Muscle layer of duodenum (tissue), 2 donors: ENCODE measurements at regions not wholly inside any gene's neighbourhood (a gene's known extent, or its start where the extent isn't known, plus 50 kb on each side); places are given as distances from the start of the nearest gene placed in this dataset.

Experiments used
- H3K27ac ChIP-seq: one replicate; pipeline ENCODE4 v1.7.0; 2013; ENCODE audit warnings: mild to moderate bottlenecking, low read length
- H3K27me3 ChIP-seq: one replicate; pipeline ENCODE4 v1.7.0; 2013; ENCODE audit warnings: low read depth, mild to moderate bottlenecking, control low read depth, low read length
- H3K36me3 ChIP-seq, 2 donors: one replicate each; pipeline ENCODE4 v1.7.0; 2013; ENCODE audit warnings: low read length in 2 of 2, control low read depth in 1 of 2, mild to moderate bottlenecking in 1 of 2; ENCODE audit not compliant: insufficient read depth in 2 of 2, control insufficient read depth in 1 of 2
- H3K4me1 ChIP-seq, 2 donors: one replicate each; pipeline ENCODE4 v1.7.0; 2013; ENCODE audit warnings: low read length in 2 of 2, mild to moderate bottlenecking in 2 of 2, control low read depth in 1 of 2, moderate library complexity in 1 of 2; ENCODE audit not compliant: insufficient read depth in 2 of 2, control insufficient read depth in 1 of 2
- H3K4me3 ChIP-seq, 2 donors: one replicate each; pipeline ENCODE4 v1.7.0; 2013; ENCODE audit warnings: low read length in 2 of 2, low read depth in 1 of 2, mild to moderate bottlenecking in 1 of 2
- H3K9me3 ChIP-seq, 2 donors: one replicate each; pipeline ENCODE4 v1.7.0; 2013; ENCODE audit warnings: low read length in 2 of 2, control low read depth in 1 of 2, mild to moderate bottlenecking in 1 of 2; ENCODE audit not compliant: control insufficient read depth in 1 of 2
- donor health status: healthy.

DNA sequence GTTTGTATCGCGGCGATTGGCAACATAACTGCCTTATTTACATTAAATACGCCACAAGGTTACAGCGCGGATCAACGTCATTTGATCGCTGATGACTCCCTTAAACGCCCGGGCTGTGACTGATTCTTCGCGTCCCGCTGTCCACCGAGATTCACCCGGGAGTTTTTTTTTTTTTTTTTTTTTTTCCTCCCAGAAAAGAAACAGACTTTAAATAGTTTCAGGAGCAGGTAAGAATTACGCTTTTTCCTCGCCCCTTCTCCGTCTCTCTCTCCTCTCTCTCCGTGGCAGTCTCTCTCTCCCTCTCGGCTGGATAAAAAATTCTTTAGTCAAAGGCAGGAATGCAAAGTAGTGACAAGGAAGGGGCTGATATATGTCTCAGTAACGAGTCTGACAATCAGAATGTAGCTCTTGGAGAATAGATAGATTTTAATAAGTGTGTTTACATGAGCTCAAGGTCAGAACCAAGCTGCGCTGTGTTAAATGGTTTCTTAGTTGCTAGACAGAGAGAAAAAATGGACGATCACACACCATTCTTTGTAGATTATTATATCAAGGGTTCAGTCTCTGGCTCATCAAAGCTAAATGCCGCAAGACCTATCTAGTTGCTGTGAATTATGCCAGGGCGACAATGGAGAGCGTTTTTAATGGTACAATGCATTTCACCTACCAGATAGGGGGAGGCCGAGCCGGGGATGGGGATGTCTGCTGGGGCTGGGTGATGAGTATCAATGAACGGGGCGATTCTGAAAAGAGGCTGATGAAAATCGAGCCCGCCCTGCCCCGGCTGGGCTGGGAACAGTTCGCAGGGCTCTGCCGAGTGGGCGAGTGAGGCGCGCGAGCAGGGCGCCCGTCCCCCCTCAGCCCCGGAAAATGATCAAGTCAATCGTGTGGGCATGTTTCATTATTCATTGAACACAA, 147.2 kb upstream of the ZNF536 start:
- peaks cover 0 to 35% of the 10 kb centered on the region in 2 donors for H3K4me1 ChIP-seq
- H3K36me3 ChIP-seq: no peaks in the 10 kb centered on the region
- no peak overlapping the region for H3K27ac ChIP-seq
- no peaks in the 10 kb centered on the region for H3K9me3 ChIP-seq
- peak overlapping the region in 1 of 2 donors; percentile 53 for H3K4me3 ChIP-seq
- H3K27me3 ChIP-seq: peaks cover 33% of the 10 kb centered on the region

DNA sequence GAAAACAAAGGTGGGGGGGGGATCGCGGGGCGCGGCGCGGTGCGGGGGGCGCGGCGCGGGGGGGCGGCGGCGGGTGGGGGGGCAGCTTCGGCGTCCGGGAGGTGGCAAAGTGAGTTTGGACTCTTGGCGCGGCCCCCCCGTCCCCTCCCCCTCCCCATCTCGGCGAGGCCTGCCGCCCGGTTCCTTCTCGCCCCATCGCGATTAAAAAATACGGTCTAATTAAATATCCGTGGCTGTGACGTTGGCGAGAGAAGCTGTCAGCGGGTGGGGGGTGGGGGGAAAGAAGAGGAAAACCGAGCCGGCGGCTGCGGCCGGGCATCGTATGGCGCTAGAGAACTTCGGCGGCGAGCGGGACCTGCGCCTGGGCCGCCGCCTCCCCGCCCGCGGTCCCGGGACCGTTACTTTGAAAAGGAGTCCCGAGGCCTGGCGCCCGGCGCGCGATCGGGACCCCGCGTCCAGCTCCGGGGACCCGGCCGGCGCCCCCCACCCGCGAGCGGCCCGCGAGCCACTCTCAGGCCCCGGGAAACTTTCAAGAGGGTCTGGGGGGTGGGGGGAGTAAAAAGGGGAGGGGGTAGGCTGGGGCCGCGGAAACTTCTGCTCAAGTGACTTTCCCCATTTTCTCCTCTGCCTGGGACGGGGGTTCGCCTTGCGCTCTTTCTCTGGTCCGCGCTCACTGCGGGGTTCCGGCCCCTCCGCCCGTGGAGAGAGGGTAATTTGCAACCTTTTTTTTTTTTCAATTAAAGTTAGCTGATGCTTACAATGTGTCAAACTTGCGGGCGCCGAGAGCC, 146.3 kb upstream of the ZNF536 start:
- peaks cover 0 to 35% of the 10 kb centered on the region in 2 donors for H3K4me1 ChIP-seq
- no peaks in the 10 kb centered on the region for H3K9me3 ChIP-seq
- no peak overlapping the region for H3K27ac ChIP-seq
- peaks cover 35% of the 10 kb centered on the region for H3K27me3 ChIP-seq
- peak overlapping the region; percentile 45 to 81 for H3K4me3 ChIP-seq
- no peaks in the 10 kb centered on the region for H3K36me3 ChIP-seq

DNA sequence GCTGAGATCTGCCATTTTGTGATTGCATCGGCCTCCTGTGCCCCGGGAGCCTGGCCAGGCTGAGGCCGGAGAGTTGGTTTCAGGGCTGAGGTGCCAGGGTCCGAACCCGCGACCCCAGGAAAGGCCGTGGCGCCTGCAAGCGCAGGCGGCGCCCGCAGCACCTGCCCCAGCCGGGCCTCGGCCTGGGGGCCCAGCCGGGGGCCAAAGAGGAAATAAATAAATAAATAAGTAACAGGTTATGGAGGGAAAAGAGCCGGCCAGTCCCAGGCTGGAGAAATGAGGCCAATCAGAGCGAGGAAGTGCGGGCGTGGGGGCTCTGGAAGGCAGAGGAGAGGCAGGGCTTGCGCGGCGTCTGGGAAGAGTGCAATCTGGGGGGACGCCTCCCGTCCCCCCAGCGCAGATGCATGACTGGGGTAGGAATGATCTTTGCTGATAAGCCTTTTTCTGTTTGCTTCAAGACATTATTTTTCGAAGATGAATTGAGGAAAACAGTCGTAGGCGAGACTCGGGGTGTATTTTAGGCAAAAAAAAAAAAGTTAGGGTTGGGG, 145.6 kb upstream of the ZNF536 start:
- H3K36me3 ChIP-seq: no peaks in the 10 kb centered on the region
- no peaks in the 10 kb centered on the region for H3K9me3 ChIP-seq
- no peak overlapping the region for H3K27ac ChIP-seq
- peaks cover 34% of the 10 kb centered on the region for H3K27me3 ChIP-seq
- H3K4me1 ChIP-seq: peaks cover 0 to 35% of the 10 kb centered on the region in 2 donors
- H3K4me3 ChIP-seq: peak overlapping the region; percentile 45 to 81

DNA sequence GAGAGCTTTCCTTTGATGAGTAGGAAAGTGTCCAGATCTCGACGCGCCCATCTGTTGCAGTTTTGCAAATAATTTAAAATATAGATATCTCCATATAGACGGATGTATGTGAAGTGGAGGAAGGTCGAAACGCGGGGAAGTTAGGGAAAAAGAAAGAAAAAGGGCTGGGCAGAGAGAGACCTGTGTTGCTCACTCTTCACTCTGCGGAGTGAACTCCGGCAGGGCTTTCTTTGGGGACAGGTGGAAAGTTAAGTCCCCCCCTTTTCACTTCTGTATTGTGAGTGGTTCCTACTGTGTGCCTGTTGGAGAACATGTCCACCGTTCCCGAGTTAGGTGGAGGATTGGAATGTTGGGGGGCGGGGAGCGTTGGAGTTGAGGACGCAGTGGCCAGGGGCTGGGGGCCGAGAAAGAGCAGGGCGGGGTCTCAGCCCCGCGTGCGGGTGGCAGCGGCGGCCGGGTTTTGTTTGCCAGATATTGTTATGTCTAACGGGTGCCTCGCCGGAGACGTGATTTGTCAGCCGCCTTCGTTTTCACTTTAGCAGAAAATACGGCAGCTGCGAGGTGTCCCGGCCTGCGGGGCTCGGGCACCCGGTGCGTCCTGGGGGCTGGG, 145.1 kb upstream of the ZNF536 start:
- Histone ChIP-seq H3K4me3 (peak overlapping the region; percentile 45 to 81), H3K27me3 (peaks cover 34% of the 10 kb centered on the region), H3K36me3 (no peaks in the 10 kb centered on the region), H3K4me1 (peaks cover 0 to 35% of the 10 kb centered on the region in 2 donors), H3K9me3 (no peaks in the 10 kb centered on the region), H3K27ac (no peak overlapping the region)

DNA sequence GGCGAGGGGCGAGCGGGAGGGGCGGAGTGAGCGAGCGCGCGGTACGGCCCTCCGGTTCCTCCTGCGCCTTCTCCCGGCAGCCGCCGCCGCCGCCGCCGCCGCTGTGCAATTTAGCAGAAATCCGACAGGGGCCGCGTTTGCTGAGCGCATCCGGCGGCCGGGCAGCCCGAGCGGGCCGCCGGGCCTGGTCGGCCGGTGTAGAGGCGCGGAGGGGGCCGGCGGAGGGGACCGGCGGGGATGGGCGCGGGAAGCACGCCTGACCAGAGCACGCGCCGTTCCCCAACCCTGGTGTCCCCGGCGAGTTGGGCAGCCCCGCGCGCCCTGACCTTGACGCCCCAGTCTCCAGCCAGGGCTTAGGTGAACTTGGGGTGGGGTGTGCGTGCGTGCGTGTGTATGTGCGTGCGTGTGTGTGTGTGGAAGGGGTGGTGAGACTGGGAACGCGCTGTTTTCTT, 144.5 kb upstream of the ZNF536 start:
- Histone ChIP-seq H3K36me3 (no peaks in the 10 kb centered on the region), H3K27me3 (peaks cover 34% of the 10 kb centered on the region), H3K4me3 (peak overlapping the region in 1 of 2 donors; percentile 81), H3K4me1 (peaks cover 0 to 35% of the 10 kb centered on the region in 2 donors), H3K27ac (no peak overlapping the region), H3K9me3 (no peaks in the 10 kb centered on the region)

DNA sequence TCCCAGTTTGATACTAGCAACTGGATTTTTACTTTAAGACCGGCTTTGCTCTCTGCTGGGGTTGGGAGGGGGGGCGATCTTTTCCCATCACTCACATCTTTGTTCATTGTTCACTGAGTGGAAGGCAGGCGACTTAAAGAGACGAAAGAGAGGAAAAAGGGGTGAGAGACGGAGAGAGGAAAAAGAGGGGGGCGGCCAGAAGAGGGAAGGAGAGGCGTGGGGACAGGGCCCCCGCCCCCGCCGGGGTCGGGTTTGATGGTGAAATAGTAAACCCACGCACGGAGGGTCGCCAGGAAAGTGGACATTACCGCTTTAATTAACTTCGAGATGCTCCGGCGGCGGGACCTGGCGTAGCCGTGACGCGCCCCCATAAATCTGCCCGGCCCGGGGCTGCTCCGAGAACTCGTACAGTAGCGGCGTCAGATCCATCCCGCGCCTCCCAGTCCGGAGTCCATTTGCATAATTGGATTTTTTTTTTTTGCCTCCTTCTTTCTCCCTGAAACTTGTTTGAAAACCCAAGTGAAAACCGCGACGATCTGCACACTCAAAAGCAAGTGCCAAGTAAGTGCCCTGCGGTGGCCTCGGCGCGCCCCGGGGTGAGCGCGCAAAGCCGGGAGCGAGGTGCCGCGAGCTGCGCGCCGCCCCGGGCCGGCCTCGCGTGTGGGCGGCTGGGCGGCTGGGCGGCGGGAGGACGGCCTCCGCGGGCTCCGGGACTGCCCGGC, 143.9 kb upstream of the ZNF536 start:
- Histone ChIP-seq H3K4me1 (peaks cover 0 to 35% of the 10 kb centered on the region in 2 donors), H3K4me3 (peak overlapping the region; percentile 37 to 81), H3K36me3 (no peaks in the 10 kb centered on the region), H3K27ac (no peak overlapping the region), H3K9me3 (no peaks in the 10 kb centered on the region), H3K27me3 (peaks cover 34% of the 10 kb centered on the region)

DNA sequence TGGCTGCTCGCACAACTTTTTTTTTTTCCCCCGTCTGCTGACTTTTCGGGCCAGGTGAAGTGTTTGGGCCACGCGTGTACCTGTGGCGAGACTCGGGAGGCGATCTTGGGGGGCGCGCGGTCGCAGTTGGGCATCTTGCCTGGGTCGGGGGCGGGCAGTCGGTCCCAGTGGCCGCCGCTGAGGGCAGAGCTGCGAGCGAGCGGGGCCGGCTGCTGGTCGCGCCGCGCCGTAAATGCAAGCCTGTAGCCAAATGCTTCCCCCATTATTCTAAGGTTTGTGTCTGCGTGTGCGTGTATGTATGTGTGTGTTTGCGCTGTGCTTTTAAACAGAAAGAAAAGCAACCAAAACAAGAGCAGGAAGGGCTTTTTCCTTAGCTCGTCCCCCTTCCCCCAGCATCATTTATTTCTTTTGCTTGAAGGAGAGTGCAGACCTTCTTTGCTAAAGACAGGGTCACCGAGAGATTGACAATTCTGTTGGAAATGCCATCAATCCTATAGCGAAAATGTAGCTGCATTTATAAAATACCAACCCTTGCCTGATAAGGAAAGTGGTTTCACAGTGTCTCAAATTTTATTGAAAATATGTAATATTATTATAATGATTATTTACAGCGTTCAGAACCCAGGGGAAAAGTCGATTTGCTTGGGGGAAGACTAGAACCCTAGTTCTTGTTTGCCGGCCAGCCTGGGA, 143.2 kb upstream of the ZNF536 start:
- peaks cover 34% of the 10 kb centered on the region for H3K27me3 ChIP-seq
- no peaks in the 10 kb centered on the region for H3K9me3 ChIP-seq
- peak overlapping the region; percentile 30 to 81 for H3K4me3 ChIP-seq
- peaks cover 0 to 35% of the 10 kb centered on the region in 2 donors for H3K4me1 ChIP-seq
- no peak overlapping the region for H3K27ac ChIP-seq
- H3K36me3 ChIP-seq: no peaks in the 10 kb centered on the region

DNA sequence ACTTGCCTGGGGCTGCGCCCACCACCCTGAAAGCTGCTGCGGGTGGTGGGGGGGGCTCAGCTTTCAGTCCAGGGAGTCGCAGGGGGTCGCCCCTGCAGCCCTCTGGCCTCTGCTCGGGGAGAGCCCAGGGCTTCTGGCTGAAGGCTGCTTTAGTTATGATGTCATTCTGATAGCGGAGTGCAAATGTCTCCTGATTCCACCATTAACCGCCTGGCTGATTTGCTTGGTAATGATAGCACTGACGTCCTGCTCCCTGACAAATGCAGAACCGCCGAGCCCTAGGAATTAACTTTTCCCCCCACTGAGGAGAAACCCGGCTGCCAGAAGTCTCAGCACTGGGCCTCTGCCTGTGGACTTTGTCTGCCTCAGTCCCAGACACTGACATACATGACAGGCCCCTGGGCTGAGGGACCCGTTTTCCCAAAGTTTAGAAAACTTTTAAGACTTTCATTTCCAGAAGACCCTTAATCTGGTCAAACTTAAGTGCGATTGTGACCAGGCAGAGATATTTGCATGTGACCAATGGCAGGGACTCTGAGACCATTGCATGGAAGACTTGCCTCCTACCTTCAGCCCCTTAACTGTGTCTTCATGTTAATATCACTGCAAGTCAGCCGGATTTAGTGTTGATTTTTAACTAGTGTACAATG, 142.5 kb upstream of the ZNF536 start:
- peak overlapping the region in 1 of 2 donors; percentile 81 for H3K4me3 ChIP-seq
- peaks cover 0 to 35% of the 10 kb centered on the region in 2 donors for H3K4me1 ChIP-seq
- H3K27ac ChIP-seq: no peak overlapping the region
- no peaks in the 10 kb centered on the region for H3K36me3 ChIP-seq
- H3K9me3 ChIP-seq: no peaks in the 10 kb centered on the region
- peaks cover 29% of the 10 kb centered on the region for H3K27me3 ChIP-seq

DNA sequence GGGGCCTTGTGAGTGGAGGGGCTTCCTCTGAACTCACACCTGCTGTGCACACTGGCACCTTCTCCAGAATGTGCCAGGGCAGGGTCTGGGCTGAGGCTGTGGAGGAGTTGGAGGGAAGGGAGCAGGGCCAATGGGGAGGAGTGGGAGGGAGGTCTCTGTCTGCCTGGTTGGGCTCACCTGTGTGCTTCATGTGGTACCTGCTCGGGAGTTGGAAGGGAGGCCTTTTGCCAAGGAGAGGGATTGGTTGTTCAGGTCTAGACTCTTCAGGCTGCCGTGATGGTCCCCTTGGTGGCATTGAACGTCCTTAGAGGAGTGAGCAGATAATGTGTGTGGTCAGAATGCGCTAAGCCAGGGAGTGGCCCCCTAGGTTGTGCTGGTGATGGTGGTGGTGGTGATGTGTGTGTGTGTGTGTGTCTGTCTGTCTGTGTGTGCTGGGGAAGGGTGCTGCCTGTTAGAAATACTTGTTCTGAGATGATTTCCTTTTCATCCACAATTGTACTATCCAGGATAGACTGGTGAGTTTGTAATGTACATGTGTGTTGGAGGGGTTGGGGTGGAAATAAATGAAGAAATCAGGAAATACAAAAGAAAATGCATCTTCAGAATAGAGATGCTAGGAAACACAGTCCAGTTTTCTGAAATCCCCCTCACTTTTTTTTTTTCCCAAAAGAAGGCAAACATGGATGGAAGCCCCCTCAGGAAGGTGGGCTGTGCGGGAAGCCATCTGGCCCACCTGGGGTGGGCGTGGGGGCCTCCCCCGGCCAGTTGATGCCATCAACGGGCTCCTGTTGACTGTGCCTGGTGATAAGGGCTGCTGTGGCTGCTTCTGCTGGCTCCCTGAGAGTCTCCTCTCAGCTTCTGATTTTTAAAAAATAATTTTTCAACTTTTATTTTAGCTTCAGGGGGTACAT, 140.5 kb upstream of the ZNF536 start:
- H3K9me3 ChIP-seq: no peaks in the 10 kb centered on the region
- H3K27me3 ChIP-seq: peaks cover 14% of the 10 kb centered on the region
- H3K4me3 ChIP-seq: no peak overlapping the region
- H3K27ac ChIP-seq: no peak overlapping the region
- peaks cover 0 to 21% of the 10 kb centered on the region in 2 donors for H3K4me1 ChIP-seq
- H3K36me3 ChIP-seq: no peaks in the 10 kb centered on the region
